GM21786 (cell line): ENCODE measurements at regions not wholly inside any gene's neighbourhood (a gene's known extent, or its start where the extent isn't known, plus 50 kb on each side); places are given as distances from the start of the nearest gene placed in this dataset.
"Not testable (repeated sequence)": the region's sequence is repeated elsewhere in the genome, so short reads cannot be mapped to it uniquely, and the experiment has no call there.

Experiments used
- ATAC-seq: cut with Tn5 transposase; IDR thresholded peaks from one replicate; pipeline ENCODE4 v1.9.1; 2021; ENCODE audit not compliant: unreplicated experiment

GRCh38 chr13:83162493-83162892, 719.8 kb downstream of the SLITRK1 start:
- ATAC-seq = no peak

GRCh38 chr13:83153848-83154247, 728.4 kb downstream of the SLITRK1 start:
- ATAC-seq = no peak

- no peak for ATAC-seq
These were observed 731.0 kb downstream of the SLITRK1 start for GRCh38 chr13:83151308-83151660.

- no peak for ATAC-seq
These were observed 731.5 kb downstream of the SLITRK1 start for GRCh38 chr13:83150616-83151307.

GRCh38 chr13:83136660-83137059, 745.6 kb downstream of the SLITRK1 start:
- ATAC-seq = no peak

- ATAC-seq = no peak
These were observed 756.5 kb downstream of the SLITRK1 start for GRCh38 chr13:83125791-83126190.

GRCh38 chr13:83121896-83122295, 760.4 kb downstream of the SLITRK1 start:
- no peak for ATAC-seq

- ATAC-seq = no peak
These were observed 765.2 kb downstream of the SLITRK1 start for GRCh38 chr13:83117046-83117445.

- ATAC-seq = not testable (repeated sequence)
These were observed 780.6 kb downstream of the SLITRK1 start for GRCh38 chr13:83101574-83102247.

GRCh38 chr13:83100237-83100636, 782.0 kb downstream of the SLITRK1 start:
- ATAC-seq = no peak

- no peak for ATAC-seq
These were observed 793.4 kb downstream of the SLITRK1 start for GRCh38 chr13:83088858-83089257.

- no peak for ATAC-seq
These were observed 795.3 kb downstream of the SLITRK1 start for GRCh38 chr13:83086948-83087347.

- no peak for ATAC-seq
These were observed 796.2 kb downstream of the SLITRK1 start for GRCh38 chr13:83086088-83086487.

- ATAC-seq = no peak
These were observed 796.9 kb downstream of the SLITRK1 start for GRCh38 chr13:83085186-83085900.

GRCh38 chr13:83077499-83077898, 804.8 kb downstream of the SLITRK1 start:
- no peak for ATAC-seq

- not testable (repeated sequence) for ATAC-seq
These were observed 808.3 kb downstream of the SLITRK1 start for GRCh38 chr13:83073930-83074329.

GRCh38 chr13:83065108-83065507, 817.2 kb downstream of the SLITRK1 start:
- ATAC-seq = no peak

GRCh38 chr13:83057119-83057518, 825.2 kb downstream of the SLITRK1 start:
- no peak for ATAC-seq

GRCh38 chr13:83056269-83056668, 826.0 kb downstream of the SLITRK1 start:
- no peak for ATAC-seq

GRCh38 chr13:83048419-83048818, 833.9 kb downstream of the SLITRK1 start:
- ATAC-seq = no peak

- ATAC-seq = no peak
These were observed 857.2 kb downstream of the SLITRK1 start for GRCh38 chr13:83024955-83025594.

- no peak for ATAC-seq
These were observed 858.0 kb downstream of the SLITRK1 start for GRCh38 chr13:83024232-83024631.
